DMS153 (cell line): ENCODE measurements at regions not wholly inside any gene's neighbourhood (a gene's known extent, or its start where the extent isn't known, plus 50 kb on each side); places are given as distances from the start of the nearest gene placed in this dataset.
"Not testable (repeated sequence)": the region's sequence is repeated elsewhere in the genome, so short reads cannot be mapped to it uniquely, and the experiment has no call there.

Experiments
- DNase-seq: peaks from one replicate; lab custom pipeline; 2025; lab: John Stamatoyannopoulos, UW

GRCh38 chr4:20196476-20196875 lies 55.2 kb upstream of the SLIT2 start:
- DNase-seq: no peak

GRCh38 chr4:20195071-20195885 lies 56.4 kb upstream of the SLIT2 start:
- no peak for DNase-seq

GRCh38 chr4:20194123-20195013 lies 57.3 kb upstream of the SLIT2 start:
- no peak for DNase-seq

GRCh38 chr4:20193141-20193936 lies 58.4 kb upstream of the SLIT2 start:
- DNase-seq: no peak

- no peak for DNase-seq
Observed at GRCh38 chr4:20192736-20193135, 59.0 kb upstream of the SLIT2 start.

GRCh38 chr4:20185103-20185502 lies 66.6 kb upstream of the SLIT2 start:
- no peak for DNase-seq

- not testable (repeated sequence) for DNase-seq
Observed at GRCh38 chr4:20183131-20183530, 68.6 kb upstream of the SLIT2 start.

- DNase-seq: no peak
Observed at GRCh38 chr4:20181926-20182325, 69.8 kb upstream of the SLIT2 start.

GRCh38 chr4:20180509-20180908 lies 71.2 kb upstream of the SLIT2 start:
- DNase-seq: no peak

GRCh38 chr4:20178902-20179576 lies 72.7 kb upstream of the SLIT2 start:
- DNase-seq: no peak

GRCh38 chr4:20176881-20177280 lies 74.8 kb upstream of the SLIT2 start:
- no peak for DNase-seq

- DNase-seq: no peak
Observed at GRCh38 chr4:20172070-20172760, 79.5 kb upstream of the SLIT2 start.

- no peak for DNase-seq
Observed at GRCh38 chr4:20166544-20166943, 85.2 kb upstream of the SLIT2 start.

GRCh38 chr4:20159516-20159915 lies 92.2 kb upstream of the SLIT2 start:
- DNase-seq: no peak

- no peak for DNase-seq
Observed at GRCh38 chr4:20158195-20158594, 93.5 kb upstream of the SLIT2 start.

GRCh38 chr4:20151436-20151835 lies 100.3 kb upstream of the SLIT2 start:
- DNase-seq: no peak

- DNase-seq: not testable (repeated sequence)
Observed at GRCh38 chr4:20149143-20149542, 102.6 kb upstream of the SLIT2 start.

GRCh38 chr4:20137176-20137575 lies 114.5 kb upstream of the SLIT2 start:
- no peak for DNase-seq

- no peak for DNase-seq
Observed at GRCh38 chr4:20127626-20128025, 124.1 kb upstream of the SLIT2 start.

- no peak for DNase-seq
Observed at GRCh38 chr4:20126906-20127305, 124.8 kb upstream of the SLIT2 start.
